ENCODE measurements at regions not wholly inside any gene's neighbourhood (a gene's known extent, or its start where the extent isn't known, plus 50 kb on each side); places are given as distances from the start of the nearest gene placed in this dataset.

DNA sequence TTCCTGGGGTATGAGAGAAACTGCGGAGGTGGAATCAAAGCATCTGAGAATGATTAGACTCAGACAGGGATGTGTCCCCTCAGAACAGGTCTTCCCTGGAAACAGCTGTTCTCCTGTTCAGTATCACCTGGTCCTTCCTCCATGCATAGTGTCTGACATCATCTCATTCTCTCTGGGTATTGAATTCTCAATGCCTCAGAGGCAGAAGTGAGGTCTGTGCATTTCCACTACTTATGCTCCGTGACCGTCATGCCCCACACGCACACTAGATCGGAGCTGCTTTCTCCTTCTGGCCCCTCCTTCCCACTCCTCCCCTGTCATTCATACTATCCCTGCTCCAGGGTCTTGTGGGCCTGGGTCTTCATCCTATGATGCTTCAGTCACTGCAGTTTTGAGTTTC, 61.4 kb upstream of the DAB2IP start:
- Histone ChIP-seq H3K27ac (ENCODE audit: low read length) (no peak overlapping the region), H3K36me3 (ENCODE audit: control insufficient read depth in 2 of 2, insufficient read depth in 2 of 2, low read length in 2 of 2) (peaks cover 9 to 20% of the 10 kb centered on the region in 2 donors), H3K27me3 (ENCODE audit: control insufficient read depth in 1 of 2, insufficient read depth in 2 of 2, low read length in 2 of 2) (no peaks in the 10 kb centered on the region), H3K4me1 (ENCODE audit: control insufficient read depth, insufficient read depth, low read length) (no peaks in the 10 kb centered on the region), H3K9me3 (ENCODE audit: control insufficient read depth in 2 of 2, low read length in 2 of 2) (no peaks in the 10 kb centered on the region), H3K9ac (ENCODE audit: low read length in 2 of 2) (no peak overlapping the region), H3K4me3 (ENCODE audit: low read length in 2 of 2) (no peak overlapping the region)

DNA sequence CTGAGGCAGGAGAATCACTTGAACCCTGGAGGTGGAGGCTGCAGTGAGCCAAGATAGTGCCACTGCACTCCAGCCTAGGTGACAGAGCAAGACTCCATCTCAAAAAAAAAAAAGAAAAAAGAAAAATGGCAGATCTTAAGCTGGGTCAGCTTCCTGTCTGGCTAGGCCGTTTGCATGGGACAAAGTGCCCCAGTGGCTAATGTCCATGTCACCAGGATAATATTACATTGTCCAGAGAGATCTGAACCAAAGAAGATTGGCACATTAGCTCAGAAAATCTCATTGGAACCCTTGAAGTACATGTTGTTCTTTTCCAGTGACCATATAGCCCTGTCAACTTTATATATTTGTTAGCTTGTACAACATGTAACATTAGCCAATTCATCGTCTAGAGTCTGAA, 59.2 kb upstream of the DAB2IP start:
- Histone ChIP-seq H3K27me3 (ENCODE audit: control insufficient read depth in 1 of 2, insufficient read depth in 2 of 2, low read length in 2 of 2) (no peaks in the 10 kb centered on the region), H3K36me3 (ENCODE audit: control insufficient read depth in 2 of 2, insufficient read depth in 2 of 2, low read length in 2 of 2) (peaks cover 9 to 17% of the 10 kb centered on the region in 2 donors), H3K27ac (ENCODE audit: low read length) (no peak overlapping the region), H3K4me3 (ENCODE audit: low read length in 2 of 2) (no peak overlapping the region), H3K9me3 (ENCODE audit: control insufficient read depth in 2 of 2, low read length in 2 of 2) (peaks cover 0 to 4% of the 10 kb centered on the region in 2 donors), H3K9ac (ENCODE audit: low read length in 2 of 2) (no peak overlapping the region), H3K4me1 (ENCODE audit: control insufficient read depth, insufficient read depth, low read length) (no peaks in the 10 kb centered on the region)

DNA sequence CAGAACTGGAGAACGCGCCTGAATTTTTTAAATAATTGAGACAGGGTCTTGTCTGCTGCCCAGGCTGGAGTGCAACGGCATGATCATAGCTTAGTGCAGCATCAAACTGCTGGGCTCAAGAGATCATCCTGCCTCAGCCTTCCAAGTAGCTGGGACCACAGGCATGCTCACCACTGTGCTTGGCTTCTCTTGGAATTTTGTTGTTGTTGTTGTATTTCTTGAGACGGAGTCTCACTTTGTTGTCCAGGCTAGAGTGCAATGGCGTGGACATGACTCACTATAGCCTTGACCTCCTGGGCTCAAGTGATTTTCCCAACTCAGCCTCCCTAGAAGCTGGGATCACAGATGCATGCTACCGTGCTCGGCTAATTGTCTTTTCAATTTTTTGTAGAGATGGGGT, 58.4 kb upstream of the DAB2IP start:
- no peak overlapping the region for H3K4me3 ChIP-seq (ENCODE audit: low read length in 2 of 2)
- peaks cover 9 to 15% of the 10 kb centered on the region in 2 donors for H3K36me3 ChIP-seq (ENCODE audit: control insufficient read depth in 2 of 2, insufficient read depth in 2 of 2, low read length in 2 of 2)
- H3K27me3 ChIP-seq (ENCODE audit: control insufficient read depth in 1 of 2, insufficient read depth in 2 of 2, low read length in 2 of 2): no peaks in the 10 kb centered on the region
- peaks cover 4% of the 10 kb centered on the region for H3K4me1 ChIP-seq (ENCODE audit: control insufficient read depth, insufficient read depth, low read length)
- no peak overlapping the region for H3K27ac ChIP-seq (ENCODE audit: low read length)
- peaks cover 0 to 5% of the 10 kb centered on the region in 2 donors for H3K9me3 ChIP-seq (ENCODE audit: control insufficient read depth in 2 of 2, low read length in 2 of 2)
- H3K9ac ChIP-seq (ENCODE audit: low read length in 2 of 2): no peak overlapping the region

DNA sequence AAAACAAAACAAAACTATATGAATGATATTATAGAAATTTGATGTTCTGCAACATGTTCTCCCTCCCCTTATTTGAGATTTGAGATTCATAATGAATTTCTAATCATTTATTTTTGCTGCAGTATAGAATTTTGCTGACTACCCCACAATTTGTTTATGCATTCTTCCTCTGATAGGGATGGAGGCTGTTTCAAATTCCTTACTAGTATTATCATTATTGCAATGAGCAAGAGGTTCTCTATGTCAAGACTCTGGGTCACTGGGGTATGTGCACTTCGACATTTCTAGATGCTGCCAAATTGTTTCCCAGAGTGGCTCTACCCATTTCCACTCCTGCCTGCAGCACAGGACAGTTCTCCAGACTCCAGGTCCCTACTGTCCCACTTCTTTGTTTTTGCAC, 54.9 kb upstream of the DAB2IP start:
- Histone ChIP-seq H3K4me3 (ENCODE audit: low read length in 2 of 2) (no peak overlapping the region), H3K27ac (ENCODE audit: low read length) (no peak overlapping the region), H3K4me1 (ENCODE audit: control insufficient read depth, insufficient read depth, low read length) (peaks cover 34% of the 10 kb centered on the region)

GRCh38 chr9:121597698-121598166, 53.7 kb upstream of the DAB2IP start:
- H3K4me3 ChIP-seq (ENCODE audit: low read length in 2 of 2): peak overlapping the region; percentile 36 to 77
- H3K27ac ChIP-seq (ENCODE audit: low read length): peak overlapping the region; percentile 77
- H3K36me3 ChIP-seq (ENCODE audit: control insufficient read depth in 2 of 2, insufficient read depth in 2 of 2, low read length in 2 of 2): peaks cover 0 to 2% of the 10 kb centered on the region in 2 donors
- H3K4me1 ChIP-seq (ENCODE audit: control insufficient read depth, insufficient read depth, low read length): peaks cover 35% of the 10 kb centered on the region
- H3K9me3 ChIP-seq (ENCODE audit: control insufficient read depth in 2 of 2, low read length in 2 of 2): peaks cover 0 to 5% of the 10 kb centered on the region in 2 donors
- H3K9ac ChIP-seq (ENCODE audit: low read length in 2 of 2): peak overlapping the region; percentile 42 to 61
- H3K27me3 ChIP-seq (ENCODE audit: control insufficient read depth in 1 of 2, insufficient read depth in 2 of 2, low read length in 2 of 2): no peaks in the 10 kb centered on the region

More for the DNA sequence above, 54.9 kb upstream of the DAB2IP start:
- Histone ChIP-seq H3K36me3 (ENCODE audit: control insufficient read depth in 2 of 2, insufficient read depth in 2 of 2, low read length in 2 of 2) (no peaks in the 10 kb centered on the region), H3K9ac (ENCODE audit: low read length in 2 of 2) (no peak overlapping the region), H3K9me3 (ENCODE audit: control insufficient read depth in 2 of 2, low read length in 2 of 2) (peaks cover 0 to 5% of the 10 kb centered on the region in 2 donors), H3K27me3 (ENCODE audit: control insufficient read depth in 1 of 2, insufficient read depth in 2 of 2, low read length in 2 of 2) (no peaks in the 10 kb centered on the region)

GRCh38 chr9:121598167-121598964, 53.1 kb upstream of the DAB2IP start:
- H3K4me1 ChIP-seq (ENCODE audit: control insufficient read depth, insufficient read depth, low read length): peaks cover 39% of the 10 kb centered on the region
- H3K27me3 ChIP-seq (ENCODE audit: control insufficient read depth in 1 of 2, insufficient read depth in 2 of 2, low read length in 2 of 2): no peaks in the 10 kb centered on the region
- peak overlapping the region; percentile 26 to 77 for H3K4me3 ChIP-seq (ENCODE audit: low read length in 2 of 2)
- peak overlapping the region; percentile 77 for H3K27ac ChIP-seq (ENCODE audit: low read length)
- peaks cover 0 to 2% of the 10 kb centered on the region in 2 donors for H3K36me3 ChIP-seq (ENCODE audit: control insufficient read depth in 2 of 2, insufficient read depth in 2 of 2, low read length in 2 of 2)
- peak overlapping the region; percentile 62 to 77 for H3K9ac ChIP-seq (ENCODE audit: low read length in 2 of 2)
- H3K9me3 ChIP-seq (ENCODE audit: control insufficient read depth in 2 of 2, low read length in 2 of 2): peaks cover 0 to 5% of the 10 kb centered on the region in 2 donors

DNA sequence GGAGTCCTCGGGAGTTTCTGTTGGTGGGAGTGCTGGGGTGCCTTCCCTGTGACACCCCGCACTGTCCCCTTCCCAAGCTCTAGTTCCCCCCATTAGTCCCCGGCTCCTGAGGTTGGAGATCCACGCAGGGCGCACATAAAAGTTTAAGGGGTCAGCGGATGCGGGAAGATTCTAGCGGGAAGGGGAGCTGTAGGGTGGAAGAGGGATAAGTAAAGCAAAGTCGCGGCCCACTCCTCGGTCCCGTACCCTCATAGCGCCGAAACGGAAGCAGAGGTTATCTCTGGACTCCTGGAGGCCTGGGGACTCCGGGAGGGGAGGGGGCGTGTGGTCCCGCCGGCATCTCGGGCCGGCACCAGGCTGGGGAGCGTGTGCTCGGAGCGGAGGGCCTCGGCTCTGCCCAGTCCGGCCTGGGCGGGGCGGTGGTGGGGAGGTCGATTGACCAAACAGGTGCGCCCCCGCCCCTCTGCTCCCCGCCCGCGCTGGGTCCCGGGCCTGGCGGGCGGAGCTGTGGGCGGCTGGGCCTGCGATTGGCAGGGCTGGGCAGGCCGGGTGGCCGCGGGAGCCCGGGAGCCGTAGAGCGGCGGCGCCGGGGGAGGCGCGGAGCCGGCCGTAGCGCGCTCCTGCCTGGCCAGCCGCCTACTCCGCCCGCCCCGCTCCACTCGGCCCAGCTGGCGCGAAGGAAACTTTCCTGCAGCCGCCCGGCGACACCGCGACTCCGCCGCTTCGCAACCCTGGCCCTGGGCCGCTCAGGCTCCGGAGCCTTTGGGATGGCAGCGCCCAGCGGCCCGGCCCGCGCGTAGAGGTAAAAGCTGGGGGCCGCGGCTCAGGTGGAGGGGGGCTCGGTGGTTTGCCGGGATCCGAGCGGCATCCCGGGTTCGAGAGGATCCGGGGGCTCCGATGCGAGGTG, 52.2 kb upstream of the DAB2IP start:
- peak overlapping the region; percentile 77 for H3K27ac ChIP-seq (ENCODE audit: low read length)
- peak overlapping the region; percentile 61 to 77 for H3K4me3 ChIP-seq (ENCODE audit: low read length in 2 of 2)
- H3K27me3 ChIP-seq (ENCODE audit: control insufficient read depth in 1 of 2, insufficient read depth in 2 of 2, low read length in 2 of 2): no peaks in the 10 kb centered on the region
- peaks cover 48% of the 10 kb centered on the region for H3K4me1 ChIP-seq (ENCODE audit: control insufficient read depth, insufficient read depth, low read length)
- peaks cover 0 to 5% of the 10 kb centered on the region in 2 donors for H3K9me3 ChIP-seq (ENCODE audit: control insufficient read depth in 2 of 2, low read length in 2 of 2)
- H3K36me3 ChIP-seq (ENCODE audit: control insufficient read depth in 2 of 2, insufficient read depth in 2 of 2, low read length in 2 of 2): peaks cover 0 to 2% of the 10 kb centered on the region in 2 donors
- peak overlapping the region; percentile 64 to 77 for H3K9ac ChIP-seq (ENCODE audit: low read length in 2 of 2)

DNA sequence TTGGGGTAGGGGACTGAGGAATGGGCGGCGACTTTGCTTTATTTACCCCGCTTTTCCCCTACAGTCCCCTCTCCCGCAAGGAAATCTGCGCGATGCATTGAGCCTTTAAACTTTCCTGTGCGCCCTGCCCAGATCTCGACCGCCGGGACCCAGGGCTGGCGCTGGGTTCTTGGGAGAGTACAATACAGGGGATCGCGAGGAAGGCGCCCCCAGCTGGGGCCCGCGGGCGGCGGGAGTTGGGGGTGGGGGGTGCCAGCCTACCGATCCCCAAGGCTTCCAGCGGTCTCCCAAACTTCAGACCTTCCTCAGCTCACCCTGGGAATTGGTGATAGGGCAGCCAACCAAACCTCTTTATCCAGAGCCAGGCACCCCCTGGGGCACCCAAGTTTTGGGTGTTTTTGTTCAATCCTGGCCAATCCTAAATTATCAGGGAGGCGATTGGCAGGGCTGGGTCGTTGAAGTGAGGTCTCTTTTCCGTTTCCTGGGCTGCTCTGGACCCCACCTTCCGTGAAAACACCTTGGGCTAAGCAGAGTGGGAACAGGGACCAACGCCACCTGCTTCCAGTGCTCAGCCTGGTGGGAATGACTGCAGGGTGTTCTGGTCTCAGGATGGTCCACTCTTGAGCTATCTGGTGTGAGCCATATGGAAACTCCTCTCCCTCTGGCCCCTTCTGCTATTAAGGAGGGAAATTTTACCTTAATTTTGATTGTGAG, 51.4 kb upstream of the DAB2IP start:
- peaks cover 0 to 2% of the 10 kb centered on the region in 2 donors for H3K36me3 ChIP-seq (ENCODE audit: control insufficient read depth in 2 of 2, insufficient read depth in 2 of 2, low read length in 2 of 2)
- H3K4me1 ChIP-seq (ENCODE audit: control insufficient read depth, insufficient read depth, low read length): peaks cover 55% of the 10 kb centered on the region
- peak overlapping the region; percentile 49 for H3K27ac ChIP-seq (ENCODE audit: low read length)
- H3K27me3 ChIP-seq (ENCODE audit: control insufficient read depth in 1 of 2, insufficient read depth in 2 of 2, low read length in 2 of 2): no peaks in the 10 kb centered on the region
- peak overlapping the region; percentile 61 to 77 for H3K4me3 ChIP-seq (ENCODE audit: low read length in 2 of 2)
- peak overlapping the region; percentile 64 to 72 for H3K9ac ChIP-seq (ENCODE audit: low read length in 2 of 2)
- H3K9me3 ChIP-seq (ENCODE audit: control insufficient read depth in 2 of 2, low read length in 2 of 2): peaks cover 0 to 5% of the 10 kb centered on the region in 2 donors

GRCh38 chr9:121601194-121601593, 50.2 kb upstream of the DAB2IP start:
- Histone ChIP-seq H3K27ac (ENCODE audit: low read length) (no peak overlapping the region), H3K9me3 (ENCODE audit: control insufficient read depth in 2 of 2, low read length in 2 of 2) (peaks cover 0 to 5% of the 10 kb centered on the region in 2 donors), H3K4me1 (ENCODE audit: control insufficient read depth, insufficient read depth, low read length) (peaks cover 58% of the 10 kb centered on the region), H3K9ac (ENCODE audit: low read length in 2 of 2) (no peak overlapping the region), H3K27me3 (ENCODE audit: control insufficient read depth in 1 of 2, insufficient read depth in 2 of 2, low read length in 2 of 2) (no peaks in the 10 kb centered on the region), H3K36me3 (ENCODE audit: control insufficient read depth in 2 of 2, insufficient read depth in 2 of 2, low read length in 2 of 2) (peaks cover 0 to 2% of the 10 kb centered on the region in 2 donors), H3K4me3 (ENCODE audit: low read length in 2 of 2) (no peak overlapping the region)

Data from stomach smooth muscle (tissue), 2 donors.